HG03520 (cell line): ENCODE measurements at regions not wholly inside any gene's neighbourhood (a gene's known extent, or its start where the extent isn't known, plus 50 kb on each side); places are given as distances from the start of the nearest gene placed in this dataset.
"Not testable (repeated sequence)": the region's sequence is repeated elsewhere in the genome, so short reads cannot be mapped to it uniquely, and the experiment has no call there.

ENCODE experiments used
- ATAC-seq: cut with Tn5 transposase; IDR thresholded peaks from one replicate; pipeline ENCODE4 v1.9.1; 2021; ENCODE audit warnings: mild to moderate bottlenecking, moderate library complexity; ENCODE audit not compliant: unreplicated experiment

- no peak for ATAC-seq
Observed at GRCh38 chr5:112472614-112473013, 53.5 kb upstream of the EPB41L4A start.

GRCh38 chr5:112473989-112474388 lies 54.9 kb upstream of the EPB41L4A start:
- no peak for ATAC-seq

DNA sequence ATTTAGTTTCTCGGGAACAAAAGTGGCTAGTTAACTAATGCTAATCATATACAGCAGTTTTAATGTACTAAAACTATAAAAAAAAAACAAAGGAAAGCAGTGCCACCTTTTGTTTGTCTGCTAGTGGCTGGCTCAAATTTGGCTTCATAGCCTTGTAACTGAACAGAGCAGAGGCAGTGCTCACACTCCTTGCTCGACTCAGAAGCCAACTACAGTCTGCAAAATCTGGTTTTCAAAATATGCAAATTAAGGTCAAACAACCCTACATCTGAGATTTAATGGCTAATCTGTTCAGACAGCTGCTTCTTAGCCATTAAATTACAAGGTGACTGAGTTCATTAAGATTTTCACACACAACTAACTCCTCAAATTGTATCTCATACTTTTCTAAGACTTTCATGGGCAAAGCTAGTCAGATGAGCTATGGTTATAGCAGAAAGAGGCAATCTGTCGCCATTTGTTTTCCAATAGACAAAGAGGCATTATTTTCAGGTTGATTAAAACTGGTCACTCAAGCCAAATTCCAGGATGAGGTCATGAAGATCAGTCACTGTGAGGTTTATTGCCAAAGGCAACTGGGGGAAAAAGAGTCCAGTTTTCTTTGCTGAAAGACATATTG lies 56.8 kb upstream of the EPB41L4A start:
- no peak for ATAC-seq

DNA sequence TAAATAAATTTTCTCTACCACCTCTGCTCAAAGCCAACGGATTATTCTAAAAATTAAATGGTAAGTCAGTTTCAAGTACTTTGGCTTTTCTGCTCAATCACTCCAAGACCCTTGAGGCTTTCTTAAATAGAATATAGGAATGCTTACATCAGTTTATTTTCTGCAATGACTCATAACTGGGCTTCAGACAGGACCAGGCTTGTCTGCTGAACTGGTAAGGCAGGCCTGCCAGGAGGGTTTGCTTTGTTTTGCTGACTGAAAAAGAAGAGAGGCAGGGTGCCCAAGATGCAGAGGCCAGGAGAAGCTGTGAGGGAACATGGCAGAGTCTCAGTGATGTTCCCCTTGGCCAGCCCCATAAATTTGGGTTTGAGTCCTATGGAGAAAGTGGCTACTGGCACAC lies 60.3 kb upstream of the EPB41L4A start:
- no peak for ATAC-seq

DNA sequence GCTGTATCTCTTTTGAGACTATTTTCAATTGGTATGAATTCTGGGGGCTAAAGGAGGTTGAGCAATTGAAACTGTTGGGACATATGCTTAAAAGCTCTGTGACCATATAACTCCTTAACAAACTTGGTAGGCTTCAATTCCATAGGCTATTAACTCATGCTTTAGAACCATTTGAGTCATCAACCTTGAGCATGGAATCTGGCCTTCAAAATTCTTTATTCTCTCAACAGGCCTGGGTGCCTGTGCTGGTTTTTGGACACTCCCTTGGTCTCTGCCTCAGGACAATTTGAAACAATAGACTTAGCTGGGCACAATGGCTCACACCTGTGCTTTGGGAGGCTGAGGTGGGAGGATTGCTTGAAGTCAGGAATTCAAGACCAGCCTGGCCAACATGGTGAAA lies 61.4 kb upstream of the EPB41L4A start:
- ATAC-seq = no peak

- ATAC-seq = no peak
Observed at GRCh38 chr5:112483704-112484103, 64.6 kb upstream of the EPB41L4A start.

DNA sequence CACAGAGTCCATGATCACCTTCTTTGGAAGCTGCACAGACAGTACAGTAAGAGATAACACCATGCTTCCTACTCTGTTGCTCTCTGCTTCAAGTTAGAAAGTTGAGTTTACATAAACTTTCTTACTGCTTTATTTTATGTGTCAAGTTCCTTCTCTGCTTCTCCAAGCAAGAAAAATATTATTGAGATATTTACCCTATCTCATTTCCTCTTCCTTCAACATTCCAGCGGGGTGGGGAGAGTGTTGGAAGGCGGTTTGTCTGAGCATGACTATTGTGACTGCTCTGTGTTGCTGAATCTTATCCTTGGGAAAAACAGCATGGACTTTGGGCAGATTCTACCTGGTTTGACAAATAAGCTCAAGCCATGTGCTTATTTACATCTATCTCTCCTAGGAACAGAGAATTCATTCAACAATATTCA lies 66.9 kb upstream of the EPB41L4A start:
- no peak for ATAC-seq

GRCh38 chr5:112491257-112491656 lies 72.2 kb upstream of the EPB41L4A start:
- no peak for ATAC-seq

GRCh38 chr5:112492291-112492690 lies 73.2 kb upstream of the EPB41L4A start:
- ATAC-seq = peak; percentile 99

DNA sequence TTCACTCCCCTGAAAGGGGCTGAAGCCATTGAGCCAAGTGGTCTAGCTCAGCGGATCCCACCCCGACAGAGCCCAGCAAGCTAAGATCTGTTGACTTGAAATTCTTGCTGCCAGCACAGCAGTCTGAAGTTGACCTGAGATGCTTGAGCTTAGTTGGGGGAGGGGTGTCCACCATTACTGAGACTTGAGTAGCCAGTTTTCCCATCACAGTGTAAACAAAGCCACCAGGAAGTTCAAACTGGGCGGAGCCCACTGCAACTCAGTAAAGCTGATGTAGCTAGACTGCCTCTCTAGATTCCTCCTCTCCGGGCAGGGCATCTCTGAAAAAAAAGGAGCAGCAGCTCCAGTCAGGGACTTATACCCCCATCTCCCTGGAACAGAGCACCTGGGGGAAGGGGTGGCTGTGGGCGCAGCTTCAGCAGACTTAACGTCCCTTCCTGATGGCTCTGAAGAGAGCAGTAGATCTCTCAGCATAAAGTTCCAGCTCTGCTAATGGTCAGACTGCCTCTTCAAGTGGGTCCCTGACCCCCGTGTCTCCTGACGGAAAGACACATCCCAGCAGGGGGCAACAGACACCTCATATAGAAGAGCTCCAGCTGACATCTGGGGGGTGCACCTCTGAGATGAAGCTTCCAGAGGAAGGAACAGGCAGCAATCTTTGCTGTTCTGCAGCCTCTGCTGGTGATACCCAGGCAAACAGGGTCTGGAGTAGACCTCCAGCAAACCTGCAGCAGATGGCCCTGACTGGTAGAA lies 84.8 kb upstream of the EPB41L4A start:
- ATAC-seq = not testable (repeated sequence)

DNA sequence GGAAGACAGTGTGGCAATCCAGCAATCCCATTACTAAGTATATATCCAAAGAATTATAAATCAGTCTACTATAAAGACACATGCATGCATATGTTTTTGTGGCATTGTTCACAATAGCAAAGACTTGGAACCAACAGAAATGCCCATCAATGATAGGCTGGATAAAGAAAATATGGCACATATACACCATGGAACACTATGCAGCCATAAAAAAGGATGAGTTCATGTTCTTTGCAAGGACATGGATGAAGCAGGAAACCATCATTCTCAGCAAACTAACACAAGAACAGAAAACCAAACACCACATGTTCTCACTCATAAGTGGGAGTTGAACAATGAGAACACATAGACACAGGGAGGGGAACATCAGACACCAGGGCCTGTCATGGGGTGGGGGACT lies 90.0 kb upstream of the EPB41L4A start:
- not testable (repeated sequence) for ATAC-seq

DNA sequence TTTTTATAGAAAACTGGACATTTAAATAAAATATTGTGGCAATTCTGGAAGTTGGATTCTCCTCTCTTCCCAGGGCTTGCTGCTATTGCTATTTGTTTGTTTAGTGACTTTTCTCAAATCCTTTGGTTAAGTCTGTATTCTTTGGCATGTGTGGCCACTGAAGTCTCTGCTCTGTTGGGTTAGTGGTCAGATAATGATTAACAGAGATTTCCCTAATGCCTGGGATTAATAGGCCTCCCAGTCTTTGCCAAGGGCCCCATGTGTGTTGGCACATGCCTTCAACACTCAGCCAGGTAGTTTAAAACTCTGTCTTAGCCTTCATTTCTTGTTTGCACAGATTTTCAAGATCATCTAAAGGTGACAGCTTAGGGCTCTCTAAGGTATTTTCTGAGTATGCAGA lies 92.8 kb upstream of the EPB41L4A start:
- no peak for ATAC-seq

DNA sequence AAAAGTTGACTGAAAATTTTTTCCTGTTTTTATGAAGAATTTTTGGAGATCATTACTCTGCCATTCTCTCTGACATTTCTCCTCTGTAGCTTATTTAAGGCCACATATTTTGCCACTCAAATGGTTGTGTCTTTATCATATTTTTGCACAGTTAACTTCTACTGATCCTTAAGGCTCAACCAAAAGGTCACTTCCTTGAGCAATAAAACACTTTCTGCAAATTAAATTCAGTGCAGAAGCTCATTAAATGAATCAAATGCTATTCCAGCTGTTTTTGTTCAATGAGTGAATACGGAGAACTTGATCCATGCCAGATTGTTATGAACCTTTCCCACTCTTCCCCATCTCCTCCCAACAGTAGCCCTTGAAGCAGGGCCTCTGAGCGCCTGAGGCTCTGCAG lies 93.8 kb upstream of the EPB41L4A start:
- ATAC-seq = no peak

GRCh38 chr5:112514111-112514510 lies 95.0 kb upstream of the EPB41L4A start:
- ATAC-seq = no peak

DNA sequence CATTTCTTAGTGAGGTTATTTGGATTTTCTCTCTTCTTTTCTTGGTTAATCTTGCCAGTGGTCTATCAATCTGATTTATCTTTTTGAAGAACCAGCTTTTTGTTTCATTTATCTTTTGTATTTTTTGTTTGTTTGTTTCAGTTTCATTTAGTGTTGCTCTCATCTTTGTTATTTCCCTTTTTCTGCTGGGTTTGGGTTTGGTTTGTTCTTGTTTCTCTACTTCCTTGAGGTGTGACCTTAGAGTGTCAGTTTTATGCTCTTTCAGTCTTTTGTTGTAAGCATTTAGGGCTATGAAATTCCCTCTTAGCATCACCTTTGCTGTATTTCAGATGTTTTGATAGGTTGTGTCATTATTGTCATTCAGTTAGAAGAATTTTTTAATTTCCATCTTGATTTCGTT lies 101.4 kb upstream of the EPB41L4A start:
- not testable (repeated sequence) for ATAC-seq

- ATAC-seq = peak; percentile 37
Observed at GRCh38 chr5:112522891-112523673, 104.0 kb upstream of the EPB41L4A start.

DNA sequence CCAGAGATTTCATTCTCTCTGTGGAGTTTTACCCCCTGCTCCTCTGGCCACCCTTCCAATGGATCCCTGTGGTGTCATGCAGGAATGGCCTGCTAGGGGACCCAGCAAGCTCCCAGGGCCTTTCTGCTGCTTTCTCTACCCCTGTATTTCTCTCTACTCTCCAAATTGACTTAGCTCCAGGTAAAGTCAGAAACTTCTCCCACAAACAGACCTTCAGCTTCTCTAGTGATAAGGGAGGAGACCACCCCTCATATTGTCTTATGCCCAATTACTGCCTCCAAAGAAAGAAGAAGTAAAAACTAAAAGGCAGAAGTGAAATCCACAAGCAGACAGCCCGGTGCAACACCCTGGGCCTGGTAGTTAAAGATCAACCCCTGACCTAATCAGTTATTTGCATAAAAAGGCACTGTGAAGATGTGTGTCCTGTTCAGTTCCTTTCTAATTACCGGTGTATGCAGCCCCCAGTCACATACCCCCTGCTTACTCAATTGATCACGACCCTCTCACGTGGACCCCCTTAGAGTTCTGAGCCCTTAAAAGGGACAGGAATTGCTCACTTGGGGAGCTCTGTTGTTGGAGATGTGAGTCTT lies 104.7 kb upstream of the EPB41L4A start:
- ATAC-seq = peak; percentile 71

DNA sequence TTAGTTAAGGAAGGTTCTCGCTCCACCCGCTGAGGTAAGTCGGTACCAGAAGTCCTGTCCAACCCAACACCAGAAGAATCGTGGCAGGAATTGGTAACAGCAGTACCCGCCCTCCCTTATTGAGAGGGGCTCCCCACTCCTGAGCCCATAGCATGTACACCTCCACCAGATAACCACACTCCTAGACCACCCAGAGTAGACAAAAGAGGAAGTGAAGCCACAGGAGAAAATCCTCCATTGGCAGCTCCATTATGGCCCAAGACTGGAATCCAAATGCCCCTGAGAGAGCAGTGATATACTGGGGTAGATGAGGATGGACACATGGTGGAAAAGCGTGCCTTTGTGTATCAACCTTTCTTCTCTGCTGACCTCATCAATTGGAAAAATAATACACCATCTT lies 106.1 kb upstream of the EPB41L4A start:
- ATAC-seq = no peak

DNA sequence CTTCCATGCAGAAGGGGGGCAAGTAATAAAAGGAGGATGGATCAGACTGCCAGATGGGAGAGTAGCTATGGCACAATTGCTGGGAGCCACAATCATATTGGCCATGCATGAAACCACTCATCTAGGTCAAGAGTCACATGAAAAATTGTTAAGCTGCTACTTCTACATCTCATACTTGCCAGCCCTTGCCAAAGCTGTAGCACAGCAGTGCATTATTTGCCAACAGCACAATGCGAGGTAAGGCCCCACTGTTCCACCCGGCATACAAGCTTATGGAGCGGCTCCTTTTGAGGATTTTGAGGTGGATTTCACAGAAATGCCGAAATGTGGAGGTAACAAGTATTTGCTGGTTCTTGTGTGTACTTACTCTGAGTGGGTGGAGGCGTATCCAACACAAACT lies 109.9 kb upstream of the EPB41L4A start:
- no peak for ATAC-seq

DNA sequence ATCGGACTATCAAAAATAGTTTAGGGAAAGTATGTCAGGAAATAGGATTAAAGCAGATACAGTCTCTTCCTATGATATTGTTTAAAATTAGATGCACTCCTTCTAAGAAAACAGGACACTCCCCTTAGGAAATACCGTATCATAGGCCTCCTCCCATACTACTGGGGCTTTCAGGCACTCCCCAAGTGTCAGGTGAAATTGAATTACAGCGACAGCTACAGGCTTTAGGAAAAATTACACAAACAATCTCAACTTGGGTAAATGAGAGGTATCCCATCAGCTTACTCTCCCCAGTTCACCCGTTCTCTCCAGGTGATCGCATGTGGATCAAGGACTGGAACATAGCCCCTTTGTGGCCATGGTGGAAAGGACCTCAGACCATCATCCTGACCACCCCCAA lies 110.4 kb upstream of the EPB41L4A start:
- ATAC-seq = no peak

GRCh38 chr5:112532654-112533360 lies 113.7 kb upstream of the EPB41L4A start:
- peak; percentile 25 for ATAC-seq
